ENCODE measurements at regions not wholly inside any gene's neighbourhood (a gene's known extent, or its start where the extent isn't known, plus 50 kb on each side); places are given as distances from the start of the nearest gene placed in this dataset.
"Not testable (repeated sequence)": the region's sequence is repeated elsewhere in the genome, so short reads cannot be mapped to it uniquely, and the experiment has no call there.

DNA sequence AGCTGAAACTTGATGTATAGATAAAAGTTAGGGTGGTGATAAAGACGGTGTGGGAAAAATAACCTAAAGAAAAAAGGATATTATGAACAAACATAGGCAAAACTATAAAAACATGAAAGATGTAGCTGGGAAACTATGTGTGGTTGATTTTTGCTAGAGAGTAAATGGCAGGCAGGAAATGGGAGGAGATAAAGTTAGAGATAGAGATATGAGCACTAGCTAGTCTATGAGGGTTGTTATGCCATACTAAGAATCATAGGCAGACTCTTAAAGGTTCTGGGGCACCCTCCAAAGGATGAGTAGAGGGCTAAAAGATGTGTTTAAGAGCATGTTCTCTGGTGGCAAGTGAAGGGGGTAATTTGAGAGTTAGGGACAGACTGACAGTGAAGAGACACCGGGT is 1109.2 kb downstream of the GATA3 start:
- Histone ChIP-seq H3K4me1 (ENCODE audit: insufficient read depth, low read length) (no peaks in the 10 kb centered on the region), H3K4me3 (ENCODE audit: low read length) (no peak overlapping the region), H3K9me3 (ENCODE audit: low read depth, low read length) (no peaks in the 10 kb centered on the region), H3K27me3 (ENCODE audit: insufficient read depth, low read length) (no peaks in the 10 kb centered on the region)

DNA sequence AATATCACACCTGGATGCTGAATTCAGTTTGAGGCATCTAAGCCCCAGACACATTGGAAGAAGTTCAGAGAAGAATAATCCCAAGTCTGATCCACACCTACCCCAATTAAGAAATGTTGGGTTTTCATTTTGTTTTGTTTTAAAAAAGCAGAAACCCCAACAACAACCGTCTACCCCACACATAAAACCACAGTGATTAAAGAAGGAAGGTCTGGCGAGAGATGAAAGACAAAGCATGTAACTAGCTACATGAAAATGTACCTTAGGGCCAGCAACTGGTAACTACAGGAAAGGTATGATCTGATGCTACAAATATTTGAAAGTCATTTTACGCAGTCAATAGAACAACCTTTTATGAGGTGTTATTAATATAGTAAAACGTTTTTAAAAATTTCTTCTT is 1112.3 kb downstream of the GATA3 start:
- no peaks in the 10 kb centered on the region for H3K27me3 ChIP-seq (ENCODE audit: insufficient read depth, low read length)
- no peaks in the 10 kb centered on the region for H3K9me3 ChIP-seq (ENCODE audit: low read depth, low read length)
- H3K4me3 ChIP-seq (ENCODE audit: low read length): no peak overlapping the region
- H3K4me1 ChIP-seq (ENCODE audit: insufficient read depth, low read length): no peaks in the 10 kb centered on the region

DNA sequence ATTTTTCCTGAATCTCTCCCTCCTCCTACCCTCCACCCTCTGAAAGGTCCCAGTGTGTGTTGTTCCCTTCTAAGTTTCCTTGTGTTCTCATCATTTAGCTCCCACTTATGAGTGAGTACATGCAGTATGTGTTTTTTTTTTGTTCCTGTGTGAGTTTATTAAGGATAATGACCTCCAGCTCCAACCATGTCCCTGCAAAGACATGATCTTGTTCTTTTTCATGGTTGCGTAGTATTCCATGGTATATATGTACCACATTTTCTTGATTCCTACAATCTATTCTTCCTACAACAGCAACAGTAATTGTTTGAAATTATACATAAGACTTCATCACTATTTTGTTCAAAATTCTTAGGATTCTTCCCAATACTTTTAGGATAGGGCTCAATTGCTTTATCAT is 1117.8 kb downstream of the GATA3 start:
- no peaks in the 10 kb centered on the region for H3K4me1 ChIP-seq (ENCODE audit: insufficient read depth, low read length)
- no peaks in the 10 kb centered on the region for H3K9me3 ChIP-seq (ENCODE audit: low read depth, low read length)
- no peaks in the 10 kb centered on the region for H3K27me3 ChIP-seq (ENCODE audit: insufficient read depth, low read length)
- no peak overlapping the region for H3K4me3 ChIP-seq (ENCODE audit: low read length)

- no peak overlapping the region for H3K4me3 ChIP-seq (ENCODE audit: low read length)
- H3K27me3 ChIP-seq (ENCODE audit: insufficient read depth, low read length): no peaks in the 10 kb centered on the region
- no peaks in the 10 kb centered on the region for H3K4me1 ChIP-seq (ENCODE audit: insufficient read depth, low read length)
- H3K9me3 ChIP-seq (ENCODE audit: low read depth, low read length): no peaks in the 10 kb centered on the region
These were observed 1120.7 kb downstream of the GATA3 start for GRCh38 chr10:9175200-9175599.

DNA sequence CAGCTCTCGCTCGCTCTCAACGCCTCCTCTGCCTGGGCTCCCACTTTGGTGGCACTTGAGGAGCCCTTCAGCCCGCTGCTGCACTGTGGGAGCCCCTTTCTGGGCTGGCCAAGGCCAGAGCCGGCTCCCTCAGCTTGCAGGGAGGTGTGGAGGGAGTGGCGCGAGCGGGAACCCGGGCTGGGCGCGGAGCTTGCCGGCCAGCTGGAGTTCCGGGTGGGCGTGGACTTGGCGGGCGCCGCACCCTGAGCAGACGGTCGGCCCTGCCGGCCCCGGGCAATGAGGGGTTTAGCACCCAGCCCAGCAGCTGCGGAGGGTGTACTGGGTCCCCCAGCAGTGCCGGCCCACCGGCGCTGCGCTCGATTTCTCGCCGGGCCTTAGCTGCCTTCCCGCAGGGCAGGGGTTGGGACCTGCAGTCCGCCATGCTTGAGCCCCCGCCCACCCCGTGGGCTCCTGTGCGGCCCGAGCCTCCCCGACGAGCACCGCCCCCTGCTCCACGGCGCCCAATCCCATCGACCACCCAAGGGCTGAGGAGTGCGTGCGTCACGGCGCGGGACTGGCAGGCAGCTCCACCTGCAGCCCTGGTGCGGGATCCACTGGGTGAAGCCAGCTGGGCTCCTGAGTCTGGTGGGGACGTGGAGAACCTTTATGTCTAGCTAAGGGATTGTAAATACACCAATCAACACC is 1128.9 kb downstream of the GATA3 start:
- not testable (repeated sequence) for H3K4me3 ChIP-seq (ENCODE audit: low read length); H3K27me3 ChIP-seq (ENCODE audit: insufficient read depth, low read length); H3K9me3 ChIP-seq (ENCODE audit: low read depth, low read length); H3K4me1 ChIP-seq (ENCODE audit: insufficient read depth, low read length)

- Histone ChIP-seq H3K9me3 (ENCODE audit: low read depth, low read length) (no peaks in the 10 kb centered on the region), H3K27me3 (ENCODE audit: insufficient read depth, low read length) (no peaks in the 10 kb centered on the region)
These were observed 1133.7 kb downstream of the GATA3 start for GRCh38 chr10:9188022-9188810.

GRCh38 chr10:9189448-9189847 is 1135.0 kb downstream of the GATA3 start:
- no peaks in the 10 kb centered on the region for H3K4me1 ChIP-seq (ENCODE audit: insufficient read depth, low read length)
- H3K9me3 ChIP-seq (ENCODE audit: low read depth, low read length): no peaks in the 10 kb centered on the region
- H3K4me3 ChIP-seq (ENCODE audit: low read length): no peak overlapping the region
- H3K27me3 ChIP-seq (ENCODE audit: insufficient read depth, low read length): no peaks in the 10 kb centered on the region

More at GRCh38 chr10:9188022-9188810, 1133.7 kb downstream of the GATA3 start:
- no peaks in the 10 kb centered on the region for H3K4me1 ChIP-seq (ENCODE audit: insufficient read depth, low read length)
- H3K4me3 ChIP-seq (ENCODE audit: low read length): no peak overlapping the region

- no peaks in the 10 kb centered on the region for H3K4me1 ChIP-seq (ENCODE audit: insufficient read depth, low read length)
- no peak overlapping the region for H3K4me3 ChIP-seq (ENCODE audit: low read length)
- no peaks in the 10 kb centered on the region for H3K27me3 ChIP-seq (ENCODE audit: insufficient read depth, low read length)
- no peaks in the 10 kb centered on the region for H3K9me3 ChIP-seq (ENCODE audit: low read depth, low read length)
These were observed 1138.6 kb downstream of the GATA3 start for GRCh38 chr10:9193120-9193519.

DNA sequence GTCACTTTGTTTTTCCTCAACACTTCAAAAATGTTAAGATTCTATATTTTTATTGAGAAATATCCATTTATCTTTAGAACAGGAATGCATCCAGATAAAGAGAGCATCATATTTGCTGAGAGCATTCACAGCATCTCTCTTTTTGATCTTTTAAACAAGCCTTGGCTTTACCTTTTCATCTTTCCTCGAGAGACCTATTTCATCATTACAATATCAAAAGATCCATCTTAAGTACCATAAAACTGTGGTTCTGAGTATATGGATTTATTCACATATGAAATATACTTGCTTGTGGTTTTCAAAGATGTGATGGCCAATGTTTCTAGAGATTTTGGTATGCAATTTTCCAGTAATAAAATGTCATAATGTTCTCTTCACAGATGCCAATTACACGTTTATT is 1140.9 kb downstream of the GATA3 start:
- Histone ChIP-seq H3K4me1 (ENCODE audit: insufficient read depth, low read length) (no peaks in the 10 kb centered on the region), H3K9me3 (ENCODE audit: low read depth, low read length) (no peaks in the 10 kb centered on the region), H3K4me3 (ENCODE audit: low read length) (no peak overlapping the region), H3K27me3 (ENCODE audit: insufficient read depth, low read length) (peaks cover 2% of the 10 kb centered on the region)

DNA sequence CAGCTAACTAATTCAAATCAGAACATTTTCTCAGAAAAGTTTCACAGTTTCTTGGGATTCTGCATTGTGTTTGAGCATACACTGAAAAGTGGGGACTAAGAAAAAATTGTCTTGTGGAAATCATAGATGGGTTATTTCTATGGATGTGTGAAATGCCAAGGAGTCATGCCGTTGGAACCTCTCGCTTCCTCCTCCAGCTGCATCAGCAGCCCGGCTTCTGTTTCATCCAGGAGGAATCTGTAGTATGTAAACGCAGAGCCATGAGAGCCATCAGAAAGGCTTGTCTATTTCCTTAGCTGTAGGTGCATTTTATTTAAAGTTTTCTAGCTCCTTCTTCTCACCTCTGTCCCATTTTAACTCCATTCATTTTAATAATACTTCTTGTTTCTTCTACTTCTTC is 1144.1 kb downstream of the GATA3 start:
- Histone ChIP-seq H3K4me3 (ENCODE audit: low read length) (no peak overlapping the region), H3K27me3 (ENCODE audit: insufficient read depth, low read length) (peaks cover 2% of the 10 kb centered on the region)

GRCh38 chr10:9205558-9205957 is 1151.1 kb downstream of the GATA3 start:
- Histone ChIP-seq H3K9me3 (ENCODE audit: low read depth, low read length) (no peaks in the 10 kb centered on the region), H3K4me3 (ENCODE audit: low read length) (no peak overlapping the region), H3K27me3 (ENCODE audit: insufficient read depth, low read length) (no peaks in the 10 kb centered on the region), H3K4me1 (ENCODE audit: insufficient read depth, low read length) (peaks cover 3% of the 10 kb centered on the region)

More for the DNA sequence above, 1144.1 kb downstream of the GATA3 start:
- no peaks in the 10 kb centered on the region for H3K9me3 ChIP-seq (ENCODE audit: low read depth, low read length)
- no peaks in the 10 kb centered on the region for H3K4me1 ChIP-seq (ENCODE audit: insufficient read depth, low read length)

GRCh38 chr10:9209105-9209798 is 1154.8 kb downstream of the GATA3 start:
- Histone ChIP-seq H3K4me1 (ENCODE audit: insufficient read depth, low read length) (peaks cover 3% of the 10 kb centered on the region), H3K4me3 (ENCODE audit: low read length) (no peak overlapping the region), H3K27me3 (ENCODE audit: insufficient read depth, low read length) (no peaks in the 10 kb centered on the region), H3K9me3 (ENCODE audit: low read depth, low read length) (no peaks in the 10 kb centered on the region)

GRCh38 chr10:9211228-9211627 is 1156.7 kb downstream of the GATA3 start:
- H3K4me3 ChIP-seq (ENCODE audit: low read length): no peak overlapping the region
- H3K9me3 ChIP-seq (ENCODE audit: low read depth, low read length): no peaks in the 10 kb centered on the region
- H3K27me3 ChIP-seq (ENCODE audit: insufficient read depth, low read length): no peaks in the 10 kb centered on the region
- H3K4me1 ChIP-seq (ENCODE audit: insufficient read depth, low read length): peaks cover 3% of the 10 kb centered on the region

DNA sequence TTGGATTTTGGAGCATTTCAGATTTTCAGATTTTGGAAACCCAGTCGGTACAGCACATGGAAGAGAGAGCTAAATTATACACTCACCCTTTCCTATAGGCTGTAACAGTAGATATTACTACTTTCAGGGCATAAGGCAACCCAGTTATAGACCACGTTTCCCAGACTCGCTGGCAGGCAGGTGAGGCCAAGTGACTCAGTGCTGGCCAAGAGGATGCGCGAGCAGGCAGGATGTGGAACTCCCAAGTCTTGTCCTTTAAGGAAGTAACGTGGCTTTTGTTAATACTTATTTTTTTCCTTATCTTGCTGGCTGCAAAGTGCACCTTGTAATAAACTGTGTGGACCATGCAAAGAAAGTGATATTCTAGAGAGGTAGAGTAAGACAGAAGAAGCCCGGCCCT is 1160.1 kb downstream of the GATA3 start:
- H3K4me1 ChIP-seq (ENCODE audit: insufficient read depth, low read length): no peaks in the 10 kb centered on the region
- no peak overlapping the region for H3K4me3 ChIP-seq (ENCODE audit: low read length)
- H3K9me3 ChIP-seq (ENCODE audit: low read depth, low read length): no peaks in the 10 kb centered on the region
- H3K27me3 ChIP-seq (ENCODE audit: insufficient read depth, low read length): no peaks in the 10 kb centered on the region

GRCh38 chr10:9215121-9215520 is 1160.6 kb downstream of the GATA3 start:
- no peak overlapping the region for H3K4me3 ChIP-seq (ENCODE audit: low read length)
- H3K4me1 ChIP-seq (ENCODE audit: insufficient read depth, low read length): no peaks in the 10 kb centered on the region
- no peaks in the 10 kb centered on the region for H3K9me3 ChIP-seq (ENCODE audit: low read depth, low read length)
- no peaks in the 10 kb centered on the region for H3K27me3 ChIP-seq (ENCODE audit: insufficient read depth, low read length)

Measured in mononuclear cell (primary cell).